ENCODE measurements at regions not wholly inside any gene's neighbourhood (a gene's known extent, or its start where the extent isn't known, plus 50 kb on each side); places are given as distances from the start of the nearest gene placed in this dataset.

DNA sequence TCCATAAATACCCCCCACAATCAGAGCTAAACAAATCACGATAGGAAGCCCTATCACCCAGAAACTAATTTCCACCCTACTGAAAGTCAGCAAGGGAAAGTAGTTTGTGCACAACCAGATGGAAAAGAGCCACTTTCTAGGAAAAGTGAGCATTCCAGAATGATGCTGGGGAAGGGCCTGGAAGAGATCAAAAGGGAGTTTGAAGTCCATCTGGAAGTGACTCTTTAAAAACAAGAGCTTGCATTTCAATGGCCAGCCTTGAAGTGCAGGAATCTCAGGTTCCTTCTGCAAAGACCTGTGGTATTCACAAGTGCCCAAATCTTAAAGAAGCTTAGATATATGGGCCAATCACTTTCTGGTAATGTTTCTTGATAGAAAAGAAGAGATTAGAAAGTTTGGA lies 97.0 kb upstream of the LDB2 start (continued):
- TF ChIP-seq SMC3 (IDR thresholded peaks at IDR 0.05; ENCODE audit: borderline replicate concordance, low read length) (no peak), EED (IDR thresholded peaks at IDR 0.05; ENCODE audit: low read depth) (no peak), SIN3A (IDR thresholded peaks at IDR 0.05; ENCODE audit: low read depth, low read length) (no peak), HDAC6 (IDR thresholded peaks at IDR 0.05; ENCODE audit: unreplicated experiment) (no peak), STAT1 (conservative IDR thresholded peaks at IDR 0.05) (no peak), ETV6 (conservative IDR thresholded peaks at IDR 0.05 in 1 of 2, IDR thresholded peaks at IDR 0.05 in 1 of 2; ENCODE audit: borderline replicate concordance in 1 of 2, low read depth in 1 of 2) (no peak), ASH2L (IDR thresholded peaks at IDR 0.05; ENCODE audit: borderline replicate concordance, low read depth) (no peak), POLR2A (IDR thresholded peaks at IDR 0.05; ENCODE audit: low read depth, low read length) (no peak), KLF5 (IDR thresholded peaks at IDR 0.05; ENCODE audit: partially characterized antibody) (no peak)
- TF ChIP-seq, protein P1, sequence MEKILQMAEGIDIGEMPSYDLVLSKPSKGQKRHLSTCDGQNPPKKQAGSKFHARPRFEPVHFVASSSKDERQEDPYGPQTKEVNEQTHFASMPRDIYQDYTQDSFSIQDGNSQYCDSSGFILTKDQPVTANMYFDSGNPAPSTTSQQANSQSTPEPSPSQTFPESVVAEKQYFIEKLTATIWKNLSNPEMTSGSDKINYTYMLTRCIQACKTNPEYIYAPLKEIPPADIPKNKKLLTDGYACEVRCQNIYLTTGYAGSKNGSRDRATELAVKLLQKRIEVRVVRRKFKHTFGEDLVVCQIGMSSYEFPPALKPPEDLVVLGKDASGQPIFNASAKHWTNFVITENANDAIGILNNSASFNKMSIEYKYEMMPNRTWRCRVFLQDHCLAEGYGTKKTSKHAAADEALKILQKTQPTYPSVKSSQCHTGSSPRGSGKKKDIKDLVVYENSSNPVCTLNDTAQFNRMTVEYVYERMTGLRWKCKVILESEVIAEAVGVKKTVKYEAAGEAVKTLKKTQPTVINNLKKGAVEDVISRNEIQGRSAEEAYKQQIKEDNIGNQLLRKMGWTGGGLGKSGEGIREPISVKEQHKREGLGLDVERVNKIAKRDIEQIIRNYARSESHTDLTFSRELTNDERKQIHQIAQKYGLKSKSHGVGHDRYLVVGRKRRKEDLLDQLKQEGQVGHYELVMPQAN (conservative IDR thresholded peaks at IDR 0.05): no peak
- TF ChIP-seq, protein P2, sequence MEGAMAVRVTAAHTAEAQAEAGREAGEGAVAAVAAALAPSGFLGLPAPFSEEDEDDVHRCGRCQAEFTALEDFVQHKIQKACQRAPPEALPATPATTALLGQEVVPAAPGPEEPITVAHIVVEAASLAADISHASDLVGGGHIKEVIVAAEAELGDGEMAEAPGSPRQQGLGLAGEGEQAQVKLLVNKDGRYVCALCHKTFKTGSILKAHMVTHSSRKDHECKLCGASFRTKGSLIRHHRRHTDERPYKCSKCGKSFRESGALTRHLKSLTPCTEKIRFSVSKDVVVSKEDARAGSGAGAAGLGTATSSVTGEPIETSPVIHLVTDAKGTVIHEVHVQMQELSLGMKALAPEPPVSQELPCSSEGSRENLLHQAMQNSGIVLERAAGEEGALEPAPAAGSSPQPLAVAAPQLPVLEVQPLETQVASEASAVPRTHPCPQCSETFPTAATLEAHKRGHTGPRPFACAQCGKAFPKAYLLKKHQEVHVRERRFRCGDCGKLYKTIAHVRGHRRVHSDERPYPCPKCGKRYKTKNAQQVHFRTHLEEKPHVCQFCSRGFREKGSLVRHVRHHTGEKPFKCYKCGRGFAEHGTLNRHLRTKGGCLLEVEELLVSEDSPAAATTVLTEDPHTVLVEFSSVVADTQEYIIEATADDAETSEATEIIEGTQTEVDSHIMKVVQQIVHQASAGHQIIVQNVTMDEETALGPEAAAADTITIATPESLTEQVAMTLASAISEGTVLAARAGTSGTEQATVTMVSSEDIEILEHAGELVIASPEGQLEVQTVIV (IDR thresholded peaks at IDR 0.05; ENCODE audit: borderline replicate concordance, partially characterized antibody): no peak
- TF ChIP-seq, protein P3, sequence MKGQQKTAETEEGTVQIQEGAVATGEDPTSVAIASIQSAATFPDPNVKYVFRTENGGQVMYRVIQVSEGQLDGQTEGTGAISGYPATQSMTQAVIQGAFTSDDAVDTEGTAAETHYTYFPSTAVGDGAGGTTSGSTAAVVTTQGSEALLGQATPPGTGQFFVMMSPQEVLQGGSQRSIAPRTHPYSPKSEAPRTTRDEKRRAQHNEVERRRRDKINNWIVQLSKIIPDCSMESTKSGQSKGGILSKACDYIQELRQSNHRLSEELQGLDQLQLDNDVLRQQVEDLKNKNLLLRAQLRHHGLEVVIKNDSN (IDR thresholded peaks at IDR 0.05; ENCODE audit: borderline replicate concordance, extremely low read length, insufficient read depth, low read depth, low read length): no peak
- TF ChIP-seq, protein P4, sequence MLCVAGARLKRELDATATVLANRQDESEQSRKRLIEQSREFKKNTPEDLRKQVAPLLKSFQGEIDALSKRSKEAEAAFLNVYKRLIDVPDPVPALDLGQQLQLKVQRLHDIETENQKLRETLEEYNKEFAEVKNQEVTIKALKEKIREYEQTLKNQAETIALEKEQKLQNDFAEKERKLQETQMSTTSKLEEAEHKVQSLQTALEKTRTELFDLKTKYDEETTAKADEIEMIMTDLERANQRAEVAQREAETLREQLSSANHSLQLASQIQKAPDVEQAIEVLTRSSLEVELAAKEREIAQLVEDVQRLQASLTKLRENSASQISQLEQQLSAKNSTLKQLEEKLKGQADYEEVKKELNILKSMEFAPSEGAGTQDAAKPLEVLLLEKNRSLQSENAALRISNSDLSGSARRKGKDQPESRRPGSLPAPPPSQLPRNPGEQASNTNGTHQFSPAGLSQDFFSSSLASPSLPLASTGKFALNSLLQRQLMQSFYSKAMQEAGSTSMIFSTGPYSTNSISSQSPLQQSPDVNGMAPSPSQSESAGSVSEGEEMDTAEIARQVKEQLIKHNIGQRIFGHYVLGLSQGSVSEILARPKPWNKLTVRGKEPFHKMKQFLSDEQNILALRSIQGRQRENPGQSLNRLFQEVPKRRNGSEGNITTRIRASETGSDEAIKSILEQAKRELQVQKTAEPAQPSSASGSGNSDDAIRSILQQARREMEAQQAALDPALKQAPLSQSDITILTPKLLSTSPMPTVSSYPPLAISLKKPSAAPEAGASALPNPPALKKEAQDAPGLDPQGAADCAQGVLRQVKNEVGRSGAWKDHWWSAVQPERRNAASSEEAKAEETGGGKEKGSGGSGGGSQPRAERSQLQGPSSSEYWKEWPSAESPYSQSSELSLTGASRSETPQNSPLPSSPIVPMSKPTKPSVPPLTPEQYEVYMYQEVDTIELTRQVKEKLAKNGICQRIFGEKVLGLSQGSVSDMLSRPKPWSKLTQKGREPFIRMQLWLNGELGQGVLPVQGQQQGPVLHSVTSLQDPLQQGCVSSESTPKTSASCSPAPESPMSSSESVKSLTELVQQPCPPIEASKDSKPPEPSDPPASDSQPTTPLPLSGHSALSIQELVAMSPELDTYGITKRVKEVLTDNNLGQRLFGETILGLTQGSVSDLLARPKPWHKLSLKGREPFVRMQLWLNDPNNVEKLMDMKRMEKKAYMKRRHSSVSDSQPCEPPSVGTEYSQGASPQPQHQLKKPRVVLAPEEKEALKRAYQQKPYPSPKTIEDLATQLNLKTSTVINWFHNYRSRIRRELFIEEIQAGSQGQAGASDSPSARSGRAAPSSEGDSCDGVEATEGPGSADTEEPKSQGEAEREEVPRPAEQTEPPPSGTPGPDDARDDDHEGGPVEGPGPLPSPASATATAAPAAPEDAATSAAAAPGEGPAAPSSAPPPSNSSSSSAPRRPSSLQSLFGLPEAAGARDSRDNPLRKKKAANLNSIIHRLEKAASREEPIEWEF (IDR thresholded peaks at IDR 0.05; ENCODE audit: insufficient replicate concordance, low read depth, low read length): no peak
